GM23248 (cell line): ENCODE measurements at regions not wholly inside any gene's neighbourhood (a gene's known extent, or its start where the extent isn't known, plus 50 kb on each side); places are given as distances from the start of the nearest gene placed in this dataset.

Experiments
- DNase-seq: peaks from one replicate; pipeline ENCODE4 v3.0.0-alpha.2; 2015
- H2AFZ ChIP-seq: fragments of 200-600 bp; sonication (generic); 2 replicates; pipeline ENCODE4 v1.6.1; 2016; ENCODE audit warnings: antibody characterized with exemption
- H3F3A ChIP-seq: fragments of 200-600 bp; sonication (generic); 2 replicates; pipeline ENCODE4 v1.6.1; 2016; ENCODE audit warnings: mild to moderate bottlenecking, antibody characterized with exemption, mixed run types; ENCODE audit not compliant: insufficient read depth
- H3K27ac ChIP-seq: fragments of 200-600 bp; sonication (generic); 2 replicates; pipeline ENCODE4 v1.5.1; 2016; ENCODE audit warnings: mild to moderate bottlenecking
- H3K27me3 ChIP-seq: fragments of 200-600 bp; sonication (generic); replicated peaks from 2 replicates; pipeline ENCODE4 v1.6.1; 2016; ENCODE audit warnings: mild to moderate bottlenecking; ENCODE audit not compliant: insufficient read depth
- H3K36me3 ChIP-seq: fragments of 200-600 bp; sonication (generic); 2 replicates; pipeline ENCODE4 v1.6.1; 2016; ENCODE audit warnings: low read depth, mild to moderate bottlenecking
- H3K4me1 ChIP-seq: fragments of 200-600 bp; sonication (generic); 2 replicates; pipeline ENCODE4 v1.6.1; 2016; ENCODE audit warnings: mild to moderate bottlenecking; ENCODE audit not compliant: insufficient read depth
- H3K4me2 ChIP-seq: fragments of 200-600 bp; sonication (generic); one replicate; pipeline ENCODE4 v1.6.1; 2016; ENCODE audit warnings: mild to moderate bottlenecking; ENCODE audit not compliant: unreplicated experiment
- H3K4me3 ChIP-seq: fragments of 200-600 bp; sonication (generic); 2 replicates; pipeline ENCODE4 v1.5.1; 2016; ENCODE audit warnings: mild to moderate bottlenecking
- H3K79me2 ChIP-seq: fragments of 200-600 bp; sonication (generic); 2 replicates; pipeline ENCODE4 v1.6.1; 2016; ENCODE audit warnings: mild to moderate bottlenecking; ENCODE audit not compliant: insufficient read depth
- H3K9ac ChIP-seq: fragments of 200-600 bp; sonication (generic); 2 replicates; pipeline ENCODE4 v1.6.1; 2016; ENCODE audit warnings: mild to moderate bottlenecking
- H3K9me2 ChIP-seq: fragments of 200-600 bp; sonication (generic); 2 replicates; pipeline ENCODE4 v1.6.1; 2016; ENCODE audit warnings: mixed run types, mild to moderate bottlenecking, moderate library complexity; ENCODE audit not compliant: insufficient read depth
- H3K9me3 ChIP-seq: fragments of 200-600 bp; sonication (generic); one replicate; pipeline ENCODE4 v1.6.1; 2017; ENCODE audit warnings: low read depth
- H4K20me1 ChIP-seq: fragments of 200-600 bp; sonication (generic); 2 replicates; pipeline ENCODE4 v1.6.0; 2016; ENCODE audit not compliant: insufficient read depth
- EZH2 ChIP-seq: fragments of 200-600 bp; sonication (generic); IDR thresholded peaks from 2 replicates; pipeline ENCODE4 v1.6.1; 2018; ENCODE audit warnings: antibody characterized with exemption, mild to moderate bottlenecking; ENCODE audit not compliant: insufficient read depth, poor library complexity, severe bottlenecking
- EZH2phosphoT487 ChIP-seq: fragments of 200-600 bp; sonication (generic); IDR thresholded peaks from 2 replicates; pipeline ENCODE4 v1.6.1; 2018; ENCODE audit warnings: antibody characterized with exemption, moderate library complexity, mild to moderate bottlenecking, low read depth; ENCODE audit not compliant: insufficient read depth
- WGBS, 2 experiments: methylation state at CpG; one replicate each; pipeline ENCODE4 v1.1.6; 2015 to 2017; ENCODE audit warnings: low lambda C conversion rate in 2 of 2, low coverage in 1 of 2; ENCODE audit errors: missing lambda C conversion rate in 2 of 2; 5-methylcytosine and 5-hydroxymethylcytosine counted together
- in situ Hi-C: fragments of 300-500 bp; cut with MboI; formaldehyde crosslinking; loops from 2 replicates; pipeline ENCODE4 v1.15.0; 2020

- no peak for TF ChIP-seq EZH2phosphoT487
- no peak for TF ChIP-seq EZH2
- no peak overlapping the region for H2AFZ ChIP-seq
- H3K9me3 ChIP-seq, result no peaks in the 10 kb centered on the region
- no peak overlapping the region for H3K4me3 ChIP-seq
- in situ Hi-C loops, result no loop called here
- H3K27ac ChIP-seq, result no peak overlapping the region
- no peaks in the 10 kb centered on the region for H4K20me1 ChIP-seq
- no peaks in the 10 kb centered on the region for H3K27me3 ChIP-seq
- no peaks in the 10 kb centered on the region for H3K9me2 ChIP-seq
- H3K4me1 ChIP-seq, result peaks cover 32% of the 10 kb centered on the region
- H3K9ac ChIP-seq, result no peak overlapping the region
- no peak overlapping the region for H3K4me2 ChIP-seq
- no peaks in the 10 kb centered on the region for H3K36me3 ChIP-seq
- no peaks in the 10 kb centered on the region for H3K79me2 ChIP-seq
- peaks cover 26% of the 10 kb centered on the region for H3F3A ChIP-seq
- 70 to 72% methylated on average over 5 of the region's 5 CpGs for WGBS, 2 experiments
- DNase-seq, result no peak
These were observed 115.1 kb upstream of the ZNF366 start for GRCh38 chr5:72622170-72622760.

DNA sequence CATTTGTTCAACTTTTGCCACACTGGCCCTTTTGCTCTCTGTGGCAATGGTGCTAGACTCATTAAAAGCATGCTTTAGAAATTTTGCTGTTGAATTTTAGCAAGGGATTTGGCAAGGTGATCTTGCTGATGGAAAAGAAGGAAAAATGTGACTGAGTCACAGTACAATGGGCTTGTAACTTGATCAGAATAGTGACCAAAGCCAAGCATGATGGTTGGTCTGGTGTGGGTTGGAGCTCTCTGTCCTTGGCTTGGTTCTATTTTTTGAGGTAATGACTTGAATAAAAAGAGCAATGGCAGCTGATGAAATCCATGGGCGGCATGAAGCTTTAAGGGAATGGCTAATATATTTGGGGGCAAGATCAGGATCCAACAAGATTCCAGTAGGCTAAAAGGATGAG lies 114.4 kb upstream of the ZNF366 start:
- no peak overlapping the region for H3K4me3 ChIP-seq
- no peak overlapping the region for H3K27ac ChIP-seq
- TF ChIP-seq EZH2, result no peak
- TF ChIP-seq EZH2phosphoT487, result no peak
- no peaks in the 10 kb centered on the region for H3K9me2 ChIP-seq
- H3F3A ChIP-seq, result peaks cover 26% of the 10 kb centered on the region
- no peaks in the 10 kb centered on the region for H4K20me1 ChIP-seq
- H3K27me3 ChIP-seq, result no peaks in the 10 kb centered on the region
- H3K9me3 ChIP-seq, result no peaks in the 10 kb centered on the region
- in situ Hi-C loops, result no loop called here
- no peak overlapping the region for H2AFZ ChIP-seq
- no peak overlapping the region for H3K9ac ChIP-seq
- H3K79me2 ChIP-seq, result no peaks in the 10 kb centered on the region
- WGBS, 2 experiments, result 42 to 44% methylated on average over 1 of the region's 1 CpG
- no peaks in the 10 kb centered on the region for H3K36me3 ChIP-seq
- DNase-seq, result peak; percentile 21
- H3K4me1 ChIP-seq, result peaks cover 32% of the 10 kb centered on the region
- no peak overlapping the region for H3K4me2 ChIP-seq

GRCh38 chr5:72619677-72620076 lies 112.5 kb upstream of the ZNF366 start:
- peaks cover 21% of the 10 kb centered on the region for H3K4me1 ChIP-seq
- no peak overlapping the region for H3K9ac ChIP-seq
- no peak overlapping the region for H3K4me2 ChIP-seq
- H3K9me3 ChIP-seq, result no peaks in the 10 kb centered on the region
- in situ Hi-C loops, result no loop called here
- H4K20me1 ChIP-seq, result no peaks in the 10 kb centered on the region
- H3K79me2 ChIP-seq, result no peaks in the 10 kb centered on the region
- no peak overlapping the region for H3K27ac ChIP-seq
- H3F3A ChIP-seq, result peaks cover 20% of the 10 kb centered on the region
- no peak overlapping the region for H2AFZ ChIP-seq
- TF ChIP-seq EZH2phosphoT487 (no peak), EZH2 (no peak)
- H3K4me3 ChIP-seq, result no peak overlapping the region
- WGBS, 2 experiments, result 18 to 47% methylated on average over 1 of the region's 1 CpG
- no peaks in the 10 kb centered on the region for H3K9me2 ChIP-seq
- no peaks in the 10 kb centered on the region for H3K36me3 ChIP-seq
- no peaks in the 10 kb centered on the region for H3K27me3 ChIP-seq
- DNase-seq, result no peak

DNA sequence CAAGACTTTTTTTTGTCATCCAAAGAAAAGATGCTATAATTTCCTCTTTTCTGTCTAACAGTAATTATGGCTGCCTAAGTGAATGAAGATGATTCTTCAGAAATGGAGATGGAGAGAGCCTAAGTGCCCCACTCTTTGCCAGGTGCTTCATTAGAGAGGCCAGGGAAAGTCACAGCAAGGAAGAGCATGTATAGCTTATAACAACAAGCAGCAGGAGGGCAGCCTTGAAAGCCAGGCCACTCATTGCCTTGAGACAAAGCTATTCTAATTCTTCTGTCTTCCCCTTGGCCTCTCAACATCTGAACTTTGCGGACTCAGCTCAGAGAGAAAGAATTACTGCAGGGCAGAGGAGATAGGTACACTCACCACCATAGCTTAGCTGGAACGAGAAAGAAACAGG lies 112.0 kb upstream of the ZNF366 start:
- Histone ChIP-seq H3F3A (peaks cover 16% of the 10 kb centered on the region), H3K9me3 (no peaks in the 10 kb centered on the region), H2AFZ (no peak overlapping the region), H4K20me1 (no peaks in the 10 kb centered on the region), H3K27ac (no peak overlapping the region), H3K4me3 (no peak overlapping the region), H3K27me3 (no peaks in the 10 kb centered on the region), H3K4me2 (no peak overlapping the region), H3K9ac (no peak overlapping the region), H3K36me3 (no peaks in the 10 kb centered on the region), H3K79me2 (no peaks in the 10 kb centered on the region), H3K9me2 (no peaks in the 10 kb centered on the region), H3K4me1 (peaks cover 17% of the 10 kb centered on the region)
- DNase-seq, result no peak
- TF ChIP-seq EZH2 (no peak), EZH2phosphoT487 (no peak)
- WGBS, 2 experiments, result 95 to 100% methylated on average over 2 of the region's 2 CpGs
- in situ Hi-C loops, result no loop called here

DNA sequence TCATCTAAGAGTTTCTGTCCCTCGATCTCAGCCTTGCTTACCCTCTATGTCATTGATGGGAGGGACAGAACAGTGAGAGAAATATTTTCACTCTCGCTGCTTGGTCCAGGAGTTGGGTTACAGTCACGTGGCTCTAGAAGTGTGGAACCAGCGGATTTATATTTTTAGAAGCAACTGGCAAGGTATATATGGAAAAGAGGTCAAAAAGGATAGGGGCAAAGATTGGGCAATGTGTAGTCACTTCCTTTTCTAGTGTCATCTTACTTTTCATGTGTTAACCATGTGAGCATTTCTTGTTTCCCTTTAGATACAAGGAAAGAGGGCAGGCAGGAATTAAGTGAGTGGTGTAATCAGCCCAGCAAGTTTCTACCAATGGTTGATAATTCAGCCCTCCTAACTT lies 111.5 kb upstream of the ZNF366 start:
- Histone ChIP-seq H3K27ac (no peak overlapping the region), H3K79me2 (no peaks in the 10 kb centered on the region), H3K27me3 (no peaks in the 10 kb centered on the region), H3K9me3 (no peaks in the 10 kb centered on the region), H3K4me1 (peaks cover 12% of the 10 kb centered on the region), H3K9ac (no peak overlapping the region), H3F3A (peaks cover 10% of the 10 kb centered on the region), H3K4me3 (no peak overlapping the region), H4K20me1 (no peaks in the 10 kb centered on the region), H3K36me3 (no peaks in the 10 kb centered on the region), H3K9me2 (no peaks in the 10 kb centered on the region), H2AFZ (no peak overlapping the region), H3K4me2 (no peak overlapping the region)
- in situ Hi-C loops, result no loop called here
- peak; percentile 13 for DNase-seq
- WGBS, 2 experiments, result 45 to 53% methylated on average over 4 of the region's 4 CpGs
- no peak for TF ChIP-seq EZH2phosphoT487
- no peak for TF ChIP-seq EZH2
